ENCODE measurements at regions not wholly inside any gene's neighbourhood (a gene's known extent, or its start where the extent isn't known, plus 50 kb on each side); places are given as distances from the start of the nearest gene placed in this dataset.

DNA sequence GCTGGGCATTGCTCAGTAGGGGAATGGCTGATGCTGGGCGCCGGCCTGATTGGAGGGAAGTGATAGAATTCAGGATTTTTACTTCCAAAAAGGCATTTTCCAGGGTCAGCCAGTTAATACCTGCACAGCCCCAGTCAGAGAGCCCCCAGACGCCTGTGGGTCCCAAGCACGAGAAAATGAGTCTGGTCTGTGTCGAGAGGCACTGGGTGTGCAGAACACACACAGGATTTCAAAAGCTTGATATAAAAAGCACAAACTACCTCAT is 164.6 kb upstream of the TNRC6C start:
- TF ChIP-seq POLR2AphosphoS5 (IDR thresholded peaks at IDR 0.05; ENCODE audit: low read depth, low read length) (no peak), TAF1 (IDR thresholded peaks at IDR 0.05; ENCODE audit: borderline replicate concordance, insufficient read depth, low read length) (no peak), SIN3A (IDR thresholded peaks at IDR 0.05; ENCODE audit: borderline replicate concordance, insufficient read depth, low read length) (no peak), FOXP2 (optimal IDR thresholded peaks at IDR 0.05; ENCODE audit: borderline replicate concordance, extremely low read depth, extremely low read length, insufficient read depth) (no peak)
- TF ChIP-seq, protein P1, sequence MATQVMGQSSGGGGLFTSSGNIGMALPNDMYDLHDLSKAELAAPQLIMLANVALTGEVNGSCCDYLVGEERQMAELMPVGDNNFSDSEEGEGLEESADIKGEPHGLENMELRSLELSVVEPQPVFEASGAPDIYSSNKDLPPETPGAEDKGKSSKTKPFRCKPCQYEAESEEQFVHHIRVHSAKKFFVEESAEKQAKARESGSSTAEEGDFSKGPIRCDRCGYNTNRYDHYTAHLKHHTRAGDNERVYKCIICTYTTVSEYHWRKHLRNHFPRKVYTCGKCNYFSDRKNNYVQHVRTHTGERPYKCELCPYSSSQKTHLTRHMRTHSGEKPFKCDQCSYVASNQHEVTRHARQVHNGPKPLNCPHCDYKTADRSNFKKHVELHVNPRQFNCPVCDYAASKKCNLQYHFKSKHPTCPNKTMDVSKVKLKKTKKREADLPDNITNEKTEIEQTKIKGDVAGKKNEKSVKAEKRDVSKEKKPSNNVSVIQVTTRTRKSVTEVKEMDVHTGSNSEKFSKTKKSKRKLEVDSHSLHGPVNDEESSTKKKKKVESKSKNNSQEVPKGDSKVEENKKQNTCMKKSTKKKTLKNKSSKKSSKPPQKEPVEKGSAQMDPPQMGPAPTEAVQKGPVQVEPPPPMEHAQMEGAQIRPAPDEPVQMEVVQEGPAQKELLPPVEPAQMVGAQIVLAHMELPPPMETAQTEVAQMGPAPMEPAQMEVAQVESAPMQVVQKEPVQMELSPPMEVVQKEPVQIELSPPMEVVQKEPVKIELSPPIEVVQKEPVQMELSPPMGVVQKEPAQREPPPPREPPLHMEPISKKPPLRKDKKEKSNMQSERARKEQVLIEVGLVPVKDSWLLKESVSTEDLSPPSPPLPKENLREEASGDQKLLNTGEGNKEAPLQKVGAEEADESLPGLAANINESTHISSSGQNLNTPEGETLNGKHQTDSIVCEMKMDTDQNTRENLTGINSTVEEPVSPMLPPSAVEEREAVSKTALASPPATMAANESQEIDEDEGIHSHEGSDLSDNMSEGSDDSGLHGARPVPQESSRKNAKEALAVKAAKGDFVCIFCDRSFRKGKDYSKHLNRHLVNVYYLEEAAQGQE (IDR thresholded peaks at IDR 0.05; ENCODE audit: insufficient read depth in 1 of 2, low read depth in 2 of 2, low read length in 2 of 2): no peak

Measured in PFSK-1 (cell line).